ENCODE measurements at regions not wholly inside any gene's neighbourhood (a gene's known extent, or its start where the extent isn't known, plus 50 kb on each side); places are given as distances from the start of the nearest gene placed in this dataset.
A peak's percentile ranks its signal among the peaks of the same experiment; 100 is the strongest.

DNA sequence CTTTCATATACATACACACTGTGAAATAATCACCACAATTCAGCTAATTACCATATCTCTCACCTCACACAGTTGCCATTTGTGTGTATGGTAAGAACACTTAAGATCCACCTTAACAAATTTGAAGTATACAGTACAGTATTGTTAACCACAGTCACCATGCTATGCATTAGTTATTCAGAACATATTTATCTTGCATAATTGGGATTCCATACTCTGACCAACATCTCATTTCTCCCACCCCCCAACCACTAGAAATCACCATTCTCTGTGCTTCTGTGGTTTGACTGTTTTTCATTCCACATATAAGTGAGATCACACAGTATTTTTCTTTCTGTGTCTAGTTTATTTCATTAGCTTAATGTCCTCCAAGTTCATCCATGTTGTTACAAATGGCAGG lies 247.7 kb upstream of the CTNNB1 start (continued):
- TF ChIP-seq RBM34 (IDR thresholded peaks at IDR 0.05; ENCODE audit: borderline replicate concordance, insufficient read depth, low read length) (no peak), MTA3 (IDR thresholded peaks at IDR 0.05; ENCODE audit: borderline replicate concordance) (no peak), ZBTB1 (CRISPR knock-in tag; IDR thresholded peaks at IDR 0.05; ENCODE audit: borderline replicate concordance, low read depth) (no peak), SMARCA5 (IDR thresholded peaks at IDR 0.05) (no peak), MCM7 (IDR thresholded peaks at IDR 0.05) (no peak)
- TF ChIP-seq, protein P1, sequence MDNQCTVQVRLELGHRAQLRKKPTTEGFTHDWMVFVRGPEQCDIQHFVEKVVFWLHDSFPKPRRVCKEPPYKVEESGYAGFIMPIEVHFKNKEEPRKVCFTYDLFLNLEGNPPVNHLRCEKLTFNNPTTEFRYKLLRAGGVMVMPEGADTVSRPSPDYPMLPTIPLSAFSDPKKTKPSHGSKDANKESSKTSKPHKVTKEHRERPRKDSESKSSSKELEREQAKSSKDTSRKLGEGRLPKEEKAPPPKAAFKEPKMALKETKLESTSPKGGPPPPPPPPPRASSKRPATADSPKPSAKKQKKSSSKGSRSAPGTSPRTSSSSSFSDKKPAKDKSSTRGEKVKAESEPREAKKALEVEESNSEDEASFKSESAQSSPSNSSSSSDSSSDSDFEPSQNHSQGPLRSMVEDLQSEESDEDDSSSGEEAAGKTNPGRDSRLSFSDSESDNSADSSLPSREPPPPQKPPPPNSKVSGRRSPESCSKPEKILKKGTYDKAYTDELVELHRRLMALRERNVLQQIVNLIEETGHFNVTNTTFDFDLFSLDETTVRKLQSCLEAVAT (IDR thresholded peaks at IDR 0.05), result no peak

- H3K27ac ChIP-seq (ENCODE audit: extremely low read depth, low read depth, low read length), result no peak overlapping the region
- peak in 2 of 4 experiments; percentile 1 for DNase-seq (ENCODE audit: extremely low read depth in 1 of 4, low spot score in 3 of 4)
- intact Hi-C loops (cut with micrococcal nuclease), result no loop called here
Observed at GRCh38 chr3:40961104-40961857, 238.0 kb upstream of the CTNNB1 start.

More at GRCh38 chr3:40961104-40961857, 238.0 kb upstream of the CTNNB1 start:
- Histone ChIP-seq H3K79me2 (ENCODE audit: control insufficient read depth, insufficient read depth, low read length) (no peaks in the 10 kb centered on the region), H3K4me2 (ENCODE audit: insufficient read depth, low read length) (no peak overlapping the region), H3K9ac (ENCODE audit: insufficient read depth in 1 of 2, low read depth in 2 of 2, low read length in 2 of 2) (no peak overlapping the region), H3K36me3 (ENCODE audit: control insufficient read depth, insufficient read depth, low read length) (no peaks in the 10 kb centered on the region), H2AFZ (ENCODE audit: low read depth, low read length) (no peak overlapping the region), H4K20me1 (replicated peaks; ENCODE audit: control insufficient read depth, insufficient read depth, low read length) (no peaks in the 10 kb centered on the region), H3K27me3 (ENCODE audit: control insufficient read depth in 2 of 2, insufficient read depth in 2 of 2, low read length in 2 of 2) (no peaks in the 10 kb centered on the region), H3K9me3 (replicated peaks; ENCODE audit: control insufficient read depth, insufficient read depth, low read depth, low read length) (no peaks in the 10 kb centered on the region), H3K9me1 (ENCODE audit: control insufficient read depth, insufficient read depth, low read length) (no peaks in the 10 kb centered on the region), H3K4me1 (replicated peaks in 1 of 2; ENCODE audit: control insufficient read depth in 2 of 2, insufficient read depth in 2 of 2, low read length in 2 of 2) (no peaks in the 10 kb centered on the region), H3K4me3 (no peak overlapping the region)
- WGBS (ENCODE audit: insufficient coverage, low coverage, missing lambda C conversion rate), result 0% methylated on average over 5 of the region's 5 CpGs
- ATAC-seq, result no peak
- POLR2A ChIA-PET, result no interaction called here
- in situ Hi-C loops (cut with MboI), result no loop called here
- no TSS peak for BruUV-seq (replicated peaks)
- CTCF ChIA-PET (ENCODE audit: low intra/inter-chr PET ratio), result no interaction called here
- TF ChIP-seq ZNF197 (CRISPR knock-in tag; IDR thresholded peaks at IDR 0.05; ENCODE audit: low read depth), result no peak
- peak; percentile 60 for TF ChIP-seq PRDM10 (IDR thresholded peaks at IDR 0.05; ENCODE audit: partially characterized antibody)
- TF ChIP-seq ZNF134 (CRISPR knock-in tag; conservative IDR thresholded peaks at IDR 0.05), result no peak
- TF ChIP-seq ATF3 (IDR thresholded peaks at IDR 0.05), result peak; percentile 16; the same call in 1 of the 2 replicates
- no peak for TF ChIP-seq ATF3 (CRISPR knock-in tag; conservative IDR thresholded peaks at IDR 0.05)
- TF ChIP-seq CREB1 (IDR thresholded peaks at IDR 0.05), result no peak
- no peak for TF ChIP-seq CREB1 (CRISPR knock-in tag; IDR thresholded peaks at IDR 0.05)
- peak; percentile 30; the same call in 1 of the 2 replicates for TF ChIP-seq ZNF316 (IDR thresholded peaks at IDR 0.05)
- FAIRE-seq, result no peak
